ENCODE measurements at regions not wholly inside any gene's neighbourhood (a gene's known extent, or its start where the extent isn't known, plus 50 kb on each side); places are given as distances from the start of the nearest gene placed in this dataset.
"Not testable (repeated sequence)": the region's sequence is repeated elsewhere in the genome, so short reads cannot be mapped to it uniquely, and the experiment has no call there.

- peaks cover 2% of the 10 kb centered on the region for H3K27me3 Mint-ChIP-seq
- no peak overlapping the region for H3K4me3 Mint-ChIP-seq
- no peaks in the 10 kb centered on the region for H3K36me3 Mint-ChIP-seq (ENCODE audit: low read depth)
Measured at GRCh38 chr6:169005166-169005565, 248.5 kb downstream of the THBS2 start.

GRCh38 chr6:169000022-169000421 lies 253.6 kb downstream of the THBS2 start:
- Mint-ChIP-seq H3K9me3 (no peaks in the 10 kb centered on the region), H3K4me1 (no peaks in the 10 kb centered on the region), H3K36me3 (ENCODE audit: low read depth) (no peaks in the 10 kb centered on the region), H3K27ac (no peak overlapping the region), H3K27me3 (peaks cover 2% of the 10 kb centered on the region), H3K4me3 (no peak overlapping the region)
- no peak for DNase-seq
- ChIA-PET CTCF (no interaction called here), POLR2A (no interaction called here)

More at GRCh38 chr6:169005166-169005565, 248.5 kb downstream of the THBS2 start:
- no peak overlapping the region for H3K27ac Mint-ChIP-seq
- ChIA-PET POLR2A (no interaction called here), CTCF (no interaction called here)
- H3K4me1 Mint-ChIP-seq = no peaks in the 10 kb centered on the region
- no peaks in the 10 kb centered on the region for H3K9me3 Mint-ChIP-seq
- DNase-seq = no peak

GRCh38 chr6:168999392-168999791 lies 254.3 kb downstream of the THBS2 start:
- peaks cover 2% of the 10 kb centered on the region for H3K27me3 Mint-ChIP-seq
- CTCF ChIA-PET = no interaction called here
- no peak overlapping the region for H3K4me3 Mint-ChIP-seq
- DNase-seq = no peak
- POLR2A ChIA-PET = no interaction called here
- no peak overlapping the region for H3K27ac Mint-ChIP-seq
- no peaks in the 10 kb centered on the region for H3K4me1 Mint-ChIP-seq
- no peaks in the 10 kb centered on the region for H3K9me3 Mint-ChIP-seq
- no peaks in the 10 kb centered on the region for H3K36me3 Mint-ChIP-seq (ENCODE audit: low read depth)

DNA sequence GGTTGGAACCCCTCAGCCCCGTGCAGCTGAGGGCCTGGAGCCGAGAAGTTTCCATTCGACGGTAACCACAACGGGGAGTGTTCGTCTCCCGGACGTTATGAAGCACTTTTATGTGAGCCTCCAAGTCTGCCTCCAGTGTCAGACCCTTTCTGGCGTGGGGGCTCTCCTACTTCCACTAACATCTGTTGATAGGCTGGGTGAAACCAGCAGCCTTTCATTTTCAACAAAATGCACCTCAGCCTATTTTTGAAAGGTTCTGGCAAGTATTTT lies 257.4 kb downstream of the THBS2 start:
- CTCF ChIA-PET = no interaction called here
- H3K27me3 Mint-ChIP-seq = no peaks in the 10 kb centered on the region
- DNase-seq = no peak
- H3K9me3 Mint-ChIP-seq = no peaks in the 10 kb centered on the region
- H3K4me3 Mint-ChIP-seq = no peak overlapping the region
- POLR2A ChIA-PET = no interaction called here
- H3K36me3 Mint-ChIP-seq (ENCODE audit: low read depth) = no peaks in the 10 kb centered on the region
- no peaks in the 10 kb centered on the region for H3K4me1 Mint-ChIP-seq
- H3K27ac Mint-ChIP-seq = no peak overlapping the region

GRCh38 chr6:168995526-168996355 lies 257.9 kb downstream of the THBS2 start:
- H3K9me3 Mint-ChIP-seq = no peaks in the 10 kb centered on the region
- no peaks in the 10 kb centered on the region for H3K27me3 Mint-ChIP-seq
- no peak for DNase-seq
- no peak overlapping the region for H3K4me3 Mint-ChIP-seq
- no peak overlapping the region for H3K27ac Mint-ChIP-seq
- no peaks in the 10 kb centered on the region for H3K36me3 Mint-ChIP-seq (ENCODE audit: low read depth)
- no peaks in the 10 kb centered on the region for H3K4me1 Mint-ChIP-seq
- POLR2A ChIA-PET = no interaction called here
- CTCF ChIA-PET = no interaction called here

- Mint-ChIP-seq H3K27me3 (no peaks in the 10 kb centered on the region), H3K27ac (no peak overlapping the region), H3K4me3 (no peak overlapping the region), H3K4me1 (no peaks in the 10 kb centered on the region), H3K9me3 (no peaks in the 10 kb centered on the region), H3K36me3 (ENCODE audit: low read depth) (no peaks in the 10 kb centered on the region)
- no peak for DNase-seq
- POLR2A ChIA-PET = no interaction called here
- CTCF ChIA-PET = no interaction called here
Measured at GRCh38 chr6:168994956-168995355, 258.7 kb downstream of the THBS2 start.

- POLR2A ChIA-PET = no interaction called here
- H3K27me3 Mint-ChIP-seq = no peaks in the 10 kb centered on the region
- CTCF ChIA-PET = no interaction called here
- H3K27ac Mint-ChIP-seq = no peak overlapping the region
- H3K4me3 Mint-ChIP-seq = no peak overlapping the region
- no peaks in the 10 kb centered on the region for H3K9me3 Mint-ChIP-seq
- no peaks in the 10 kb centered on the region for H3K4me1 Mint-ChIP-seq
- DNase-seq = no peak
- no peaks in the 10 kb centered on the region for H3K36me3 Mint-ChIP-seq (ENCODE audit: low read depth)
Measured at GRCh38 chr6:168992446-168993144, 261.1 kb downstream of the THBS2 start.

DNA sequence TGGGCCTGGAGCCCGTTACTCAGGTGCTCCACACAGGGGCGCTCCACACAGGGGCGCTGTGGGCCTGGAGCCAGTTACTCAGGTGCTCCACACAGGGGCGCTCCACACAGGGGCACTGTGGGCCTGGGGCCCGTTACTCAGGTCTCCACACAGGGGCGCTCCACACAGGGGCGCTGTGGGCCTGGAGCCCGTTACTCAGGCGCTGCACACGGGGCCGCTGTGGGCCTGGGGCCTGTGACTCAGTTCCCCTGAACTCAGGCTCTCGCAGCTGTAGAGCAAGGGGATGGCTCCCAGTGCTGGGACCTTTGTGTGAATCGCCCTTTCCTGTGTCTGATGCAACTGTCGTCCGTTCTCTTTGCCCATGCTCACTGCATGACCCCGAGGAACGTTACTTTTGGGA lies 262.0 kb downstream of the THBS2 start:
- H3K4me3 Mint-ChIP-seq; CTCF ChIA-PET; POLR2A ChIA-PET; DNase-seq; H3K27me3 Mint-ChIP-seq; H3K27ac Mint-ChIP-seq; H3K36me3 Mint-ChIP-seq (ENCODE audit: low read depth); H3K4me1 Mint-ChIP-seq; H3K9me3 Mint-ChIP-seq: not testable (repeated sequence)

GRCh38 chr6:168990019-168990751 lies 263.5 kb downstream of the THBS2 start:
- no peaks in the 10 kb centered on the region for H3K36me3 Mint-ChIP-seq (ENCODE audit: low read depth)
- POLR2A ChIA-PET = no interaction called here
- H3K9me3 Mint-ChIP-seq = no peaks in the 10 kb centered on the region
- no peak for DNase-seq
- no peak overlapping the region for H3K4me3 Mint-ChIP-seq
- H3K27ac Mint-ChIP-seq = no peak overlapping the region
- no peaks in the 10 kb centered on the region for H3K27me3 Mint-ChIP-seq
- no peaks in the 10 kb centered on the region for H3K4me1 Mint-ChIP-seq
- CTCF ChIA-PET = no interaction called here

GRCh38 chr6:168989421-168989820 lies 264.2 kb downstream of the THBS2 start:
- no peak for DNase-seq
- Mint-ChIP-seq H3K9me3 (no peaks in the 10 kb centered on the region), H3K27ac (no peak overlapping the region), H3K36me3 (ENCODE audit: low read depth) (no peaks in the 10 kb centered on the region), H3K27me3 (no peaks in the 10 kb centered on the region), H3K4me1 (no peaks in the 10 kb centered on the region), H3K4me3 (no peak overlapping the region)
- ChIA-PET POLR2A (no interaction called here), CTCF (no interaction called here)

- no peak for DNase-seq
- Mint-ChIP-seq H3K27me3 (no peaks in the 10 kb centered on the region), H3K27ac (no peak overlapping the region), H3K9me3 (no peaks in the 10 kb centered on the region), H3K36me3 (ENCODE audit: low read depth) (no peaks in the 10 kb centered on the region), H3K4me1 (no peaks in the 10 kb centered on the region), H3K4me3 (no peak overlapping the region)
- ChIA-PET CTCF (no interaction called here), POLR2A (no interaction called here)
Measured at GRCh38 chr6:168988801-168989200, 264.8 kb downstream of the THBS2 start.

DNA sequence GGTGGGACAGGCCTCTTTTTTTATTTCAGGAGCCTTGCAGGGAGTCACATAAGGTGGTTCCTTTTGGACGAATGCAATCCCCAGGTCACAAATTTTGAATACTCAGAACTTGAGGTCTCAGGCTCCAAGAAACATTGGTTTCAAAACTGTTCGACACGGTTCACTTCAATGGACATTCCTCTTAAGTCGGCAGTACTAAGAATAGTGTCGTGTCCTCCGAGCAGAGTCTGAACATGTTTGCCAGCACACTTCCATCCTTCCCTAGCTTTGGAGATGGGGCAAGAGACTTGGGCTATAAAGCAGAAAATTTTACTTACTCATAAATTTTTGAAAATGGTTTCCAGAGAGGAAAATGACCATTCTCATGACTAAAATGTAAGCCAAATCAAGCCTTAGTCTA lies 265.4 kb downstream of the THBS2 start:
- CTCF ChIA-PET = no interaction called here
- Mint-ChIP-seq H3K27me3 (no peaks in the 10 kb centered on the region), H3K4me3 (no peak overlapping the region), H3K4me1 (no peaks in the 10 kb centered on the region), H3K9me3 (no peaks in the 10 kb centered on the region), H3K27ac (no peak overlapping the region), H3K36me3 (ENCODE audit: low read depth) (no peaks in the 10 kb centered on the region)
- DNase-seq = no peak
- POLR2A ChIA-PET = no interaction called here

DNA sequence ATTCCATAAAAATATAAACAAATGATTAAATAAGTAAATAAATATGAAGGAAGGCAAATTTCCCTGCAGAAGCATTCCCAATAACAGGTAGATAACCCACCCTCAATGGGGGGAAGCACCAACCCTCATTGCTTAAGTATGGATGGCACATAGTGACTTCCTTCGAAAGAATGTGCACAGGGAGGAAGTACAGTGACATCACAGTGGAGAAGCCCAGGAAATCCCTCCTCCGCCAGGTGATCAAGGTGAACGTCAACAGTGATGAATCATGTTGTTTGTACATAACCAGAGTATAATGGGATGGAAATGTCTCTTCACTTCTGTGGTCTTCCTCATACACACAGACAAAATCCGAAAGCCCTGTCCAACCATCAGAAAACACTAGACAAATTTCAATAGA lies 267.9 kb downstream of the THBS2 start:
- H3K9me3 Mint-ChIP-seq = peaks cover 2% of the 10 kb centered on the region
- no peaks in the 10 kb centered on the region for H3K4me1 Mint-ChIP-seq
- no peaks in the 10 kb centered on the region for H3K27me3 Mint-ChIP-seq
- no peaks in the 10 kb centered on the region for H3K36me3 Mint-ChIP-seq (ENCODE audit: low read depth)
- ChIA-PET CTCF (no interaction called here), POLR2A (no interaction called here)
- no peak overlapping the region for H3K4me3 Mint-ChIP-seq
- DNase-seq = no peak
- no peak overlapping the region for H3K27ac Mint-ChIP-seq

- H3K36me3 Mint-ChIP-seq (ENCODE audit: low read depth) = no peaks in the 10 kb centered on the region
- H3K4me3 Mint-ChIP-seq = no peak overlapping the region
- no peaks in the 10 kb centered on the region for H3K4me1 Mint-ChIP-seq
- DNase-seq = no peak
- CTCF ChIA-PET = no interaction called here
- H3K27ac Mint-ChIP-seq = no peak overlapping the region
- peaks cover 2% of the 10 kb centered on the region for H3K9me3 Mint-ChIP-seq
- POLR2A ChIA-PET = no interaction called here
- H3K27me3 Mint-ChIP-seq = no peaks in the 10 kb centered on the region
Measured at GRCh38 chr6:168983925-168984324, 269.7 kb downstream of the THBS2 start.
